ENCODE measurements at regions not wholly inside any gene's neighbourhood (a gene's known extent, or its start where the extent isn't known, plus 50 kb on each side); places are given as distances from the start of the nearest gene placed in this dataset.

GRCh38 chr3:46146548-46146947 lies 61.6 kb downstream of the CCR1 start:
- no peaks in the 10 kb centered on the region for H3K36me3 Mint-ChIP-seq
- H3K9me3 Mint-ChIP-seq, result no peaks in the 10 kb centered on the region
- H3K4me3 Mint-ChIP-seq, result no peak overlapping the region
- H3K27ac Mint-ChIP-seq, result no peak overlapping the region
- H3K4me1 Mint-ChIP-seq, result no peaks in the 10 kb centered on the region
- peaks cover 2% of the 10 kb centered on the region for H3K27me3 Mint-ChIP-seq

- H3K36me3 Mint-ChIP-seq, result no peaks in the 10 kb centered on the region
- peaks cover 2% of the 10 kb centered on the region for H3K27me3 Mint-ChIP-seq
- no peak overlapping the region for H3K27ac Mint-ChIP-seq
Observed at GRCh38 chr3:46146021-46146420, 62.1 kb downstream of the CCR1 start.

GRCh38 chr3:46145147-46145546 lies 63.0 kb downstream of the CCR1 start:
- H3K27ac Mint-ChIP-seq, result no peak overlapping the region
- H3K27me3 Mint-ChIP-seq, result peaks cover 2% of the 10 kb centered on the region
- H3K9me3 Mint-ChIP-seq, result peaks cover 3% of the 10 kb centered on the region
- no peak overlapping the region for H3K4me3 Mint-ChIP-seq
- no peaks in the 10 kb centered on the region for H3K36me3 Mint-ChIP-seq
- no peaks in the 10 kb centered on the region for H3K4me1 Mint-ChIP-seq

More at GRCh38 chr3:46146021-46146420, 62.1 kb downstream of the CCR1 start:
- no peak overlapping the region for H3K4me3 Mint-ChIP-seq
- H3K9me3 Mint-ChIP-seq, result peaks cover 2% of the 10 kb centered on the region
- H3K4me1 Mint-ChIP-seq, result no peaks in the 10 kb centered on the region

- H3K27ac Mint-ChIP-seq, result no peak overlapping the region
- H3K36me3 Mint-ChIP-seq, result no peaks in the 10 kb centered on the region
- H3K27me3 Mint-ChIP-seq, result peaks cover 2% of the 10 kb centered on the region
- H3K4me1 Mint-ChIP-seq, result no peaks in the 10 kb centered on the region
- no peak overlapping the region for H3K4me3 Mint-ChIP-seq
- H3K9me3 Mint-ChIP-seq, result peaks cover 3% of the 10 kb centered on the region
Observed at GRCh38 chr3:46143951-46144473, 64.1 kb downstream of the CCR1 start.

- H3K9me3 Mint-ChIP-seq, result peaks cover 3% of the 10 kb centered on the region
Observed at GRCh38 chr3:46141813-46142212, 66.3 kb downstream of the CCR1 start.

GRCh38 chr3:46138581-46138980 lies 69.5 kb downstream of the CCR1 start:
- no peak overlapping the region for H3K27ac Mint-ChIP-seq

More at GRCh38 chr3:46141813-46142212, 66.3 kb downstream of the CCR1 start:
- Mint-ChIP-seq H3K27me3 (no peaks in the 10 kb centered on the region), H3K36me3 (no peaks in the 10 kb centered on the region), H3K27ac (no peak overlapping the region), H3K4me1 (no peaks in the 10 kb centered on the region), H3K4me3 (no peak overlapping the region)

GRCh38 chr3:46135475-46135874 lies 72.6 kb downstream of the CCR1 start:
- Mint-ChIP-seq H3K9me3 (no peaks in the 10 kb centered on the region), H3K4me1 (no peaks in the 10 kb centered on the region), H3K27ac (no peak overlapping the region), H3K36me3 (no peaks in the 10 kb centered on the region), H3K27me3 (no peaks in the 10 kb centered on the region), H3K4me3 (no peak overlapping the region)

More at GRCh38 chr3:46138581-46138980, 69.5 kb downstream of the CCR1 start:
- Mint-ChIP-seq H3K36me3 (no peaks in the 10 kb centered on the region), H3K4me3 (no peak overlapping the region), H3K27me3 (no peaks in the 10 kb centered on the region), H3K9me3 (peaks cover 3% of the 10 kb centered on the region), H3K4me1 (no peaks in the 10 kb centered on the region)

GRCh38 chr3:46133285-46133684 lies 74.8 kb downstream of the CCR1 start:
- H3K27ac Mint-ChIP-seq, result no peak overlapping the region
- no peaks in the 10 kb centered on the region for H3K36me3 Mint-ChIP-seq

GRCh38 chr3:46132565-46132964 lies 75.5 kb downstream of the CCR1 start:
- H3K27me3 Mint-ChIP-seq, result no peaks in the 10 kb centered on the region

More at GRCh38 chr3:46133285-46133684, 74.8 kb downstream of the CCR1 start:
- no peak overlapping the region for H3K4me3 Mint-ChIP-seq
- no peaks in the 10 kb centered on the region for H3K9me3 Mint-ChIP-seq
- H3K4me1 Mint-ChIP-seq, result peaks cover 9% of the 10 kb centered on the region
- H3K27me3 Mint-ChIP-seq, result no peaks in the 10 kb centered on the region

GRCh38 chr3:46131884-46132450 lies 76.1 kb downstream of the CCR1 start:
- Mint-ChIP-seq H3K36me3 (no peaks in the 10 kb centered on the region), H3K9me3 (no peaks in the 10 kb centered on the region), H3K4me3 (no peak overlapping the region), H3K27ac (no peak overlapping the region), H3K4me1 (peaks cover 9% of the 10 kb centered on the region), H3K27me3 (no peaks in the 10 kb centered on the region)

More at GRCh38 chr3:46132565-46132964, 75.5 kb downstream of the CCR1 start:
- H3K4me1 Mint-ChIP-seq, result peaks cover 9% of the 10 kb centered on the region
- H3K4me3 Mint-ChIP-seq, result no peak overlapping the region
- H3K9me3 Mint-ChIP-seq, result no peaks in the 10 kb centered on the region
- no peak overlapping the region for H3K27ac Mint-ChIP-seq
- no peaks in the 10 kb centered on the region for H3K36me3 Mint-ChIP-seq

- Mint-ChIP-seq H3K9me3 (no peaks in the 10 kb centered on the region), H3K36me3 (no peaks in the 10 kb centered on the region), H3K27me3 (peaks cover 1% of the 10 kb centered on the region), H3K4me3 (no peak overlapping the region), H3K4me1 (peaks cover 9% of the 10 kb centered on the region), H3K27ac (no peak overlapping the region)
Observed at GRCh38 chr3:46130631-46131310, 77.3 kb downstream of the CCR1 start.

- no peak overlapping the region for H3K27ac Mint-ChIP-seq
- H3K9me3 Mint-ChIP-seq, result no peaks in the 10 kb centered on the region
- H3K4me3 Mint-ChIP-seq, result no peak overlapping the region
- H3K4me1 Mint-ChIP-seq, result peaks cover 9% of the 10 kb centered on the region
- peaks cover 1% of the 10 kb centered on the region for H3K27me3 Mint-ChIP-seq
- H3K36me3 Mint-ChIP-seq, result no peaks in the 10 kb centered on the region
Observed at GRCh38 chr3:46129588-46130272, 78.4 kb downstream of the CCR1 start.

GRCh38 chr3:46127503-46127902 lies 80.6 kb downstream of the CCR1 start:
- Mint-ChIP-seq H3K9me3 (no peaks in the 10 kb centered on the region), H3K27me3 (peaks cover 1% of the 10 kb centered on the region), H3K27ac (no peak overlapping the region), H3K4me1 (peaks cover 9% of the 10 kb centered on the region), H3K36me3 (no peaks in the 10 kb centered on the region), H3K4me3 (no peak overlapping the region)

- Mint-ChIP-seq H3K4me3 (no peak overlapping the region), H3K27me3 (peaks cover 4% of the 10 kb centered on the region), H3K27ac (no peak overlapping the region), H3K9me3 (no peaks in the 10 kb centered on the region), H3K36me3 (no peaks in the 10 kb centered on the region), H3K4me1 (peaks cover 5% of the 10 kb centered on the region)
Observed at GRCh38 chr3:46124216-46125177, 83.6 kb downstream of the CCR1 start.

GRCh38 chr3:46123646-46124045 lies 84.5 kb downstream of the CCR1 start:
- no peak overlapping the region for H3K27ac Mint-ChIP-seq
- H3K4me1 Mint-ChIP-seq, result no peaks in the 10 kb centered on the region
- no peaks in the 10 kb centered on the region for H3K9me3 Mint-ChIP-seq
- H3K36me3 Mint-ChIP-seq, result no peaks in the 10 kb centered on the region
- no peak overlapping the region for H3K4me3 Mint-ChIP-seq
- H3K27me3 Mint-ChIP-seq, result peaks cover 4% of the 10 kb centered on the region

Measured in activated naive CD4-positive, alpha-beta T cell treated with anti-CD3 and anti-CD28 coated beads, Interleukin-2, amount 50 U/mL, for 24 hours (primary cell).